ENCODE measurements at regions not wholly inside any gene's neighbourhood (a gene's known extent, or its start where the extent isn't known, plus 50 kb on each side); places are given as distances from the start of the nearest gene placed in this dataset.

DNA sequence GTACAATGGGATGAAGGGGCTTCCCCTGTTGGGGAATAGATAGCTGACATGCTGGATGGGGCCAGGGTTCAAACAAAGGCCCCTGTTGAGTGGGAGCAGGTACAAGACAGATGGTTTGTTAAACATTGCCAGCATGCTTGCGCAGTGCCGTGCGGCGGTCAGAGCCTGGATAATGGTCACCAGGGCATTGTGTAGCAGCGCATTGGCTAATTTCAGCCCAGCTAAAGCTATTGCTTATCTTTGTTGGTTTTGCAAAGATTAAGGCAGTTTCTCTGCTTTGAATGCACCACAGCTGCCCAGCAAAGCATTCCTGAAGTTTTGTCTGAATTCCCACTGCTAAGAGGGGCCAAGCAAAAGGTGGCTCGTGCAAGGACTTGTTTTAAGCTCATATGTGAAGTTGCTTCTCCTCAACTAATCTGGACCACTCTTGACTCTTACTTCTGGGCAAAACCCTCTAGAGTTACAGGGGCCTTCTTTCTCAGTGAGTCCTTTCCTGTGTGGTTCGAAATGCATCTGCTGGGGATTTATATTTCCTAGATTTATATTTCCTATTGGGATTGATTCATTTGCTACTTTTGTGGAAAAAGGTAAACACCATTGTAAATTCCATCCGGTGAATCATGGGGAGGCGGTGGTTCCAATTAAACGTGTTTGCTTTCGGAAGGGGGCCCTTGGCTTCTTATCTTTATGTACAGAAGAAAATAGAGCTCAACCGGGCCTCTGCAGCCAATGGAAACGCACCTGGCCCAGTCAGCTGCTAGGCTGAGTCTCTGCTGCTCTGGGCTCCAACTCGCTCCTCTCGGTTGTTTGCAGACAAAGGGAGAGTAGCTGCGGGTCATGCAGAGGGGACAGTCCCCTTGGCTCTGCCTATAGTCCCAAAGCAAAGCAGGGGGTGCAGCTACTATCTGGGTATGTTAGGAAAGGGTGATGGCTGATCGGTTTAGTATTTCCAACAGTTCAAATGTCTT is 72.1 kb downstream of the FOXA2 start:
- TF ChIP-seq, protein P1, sequence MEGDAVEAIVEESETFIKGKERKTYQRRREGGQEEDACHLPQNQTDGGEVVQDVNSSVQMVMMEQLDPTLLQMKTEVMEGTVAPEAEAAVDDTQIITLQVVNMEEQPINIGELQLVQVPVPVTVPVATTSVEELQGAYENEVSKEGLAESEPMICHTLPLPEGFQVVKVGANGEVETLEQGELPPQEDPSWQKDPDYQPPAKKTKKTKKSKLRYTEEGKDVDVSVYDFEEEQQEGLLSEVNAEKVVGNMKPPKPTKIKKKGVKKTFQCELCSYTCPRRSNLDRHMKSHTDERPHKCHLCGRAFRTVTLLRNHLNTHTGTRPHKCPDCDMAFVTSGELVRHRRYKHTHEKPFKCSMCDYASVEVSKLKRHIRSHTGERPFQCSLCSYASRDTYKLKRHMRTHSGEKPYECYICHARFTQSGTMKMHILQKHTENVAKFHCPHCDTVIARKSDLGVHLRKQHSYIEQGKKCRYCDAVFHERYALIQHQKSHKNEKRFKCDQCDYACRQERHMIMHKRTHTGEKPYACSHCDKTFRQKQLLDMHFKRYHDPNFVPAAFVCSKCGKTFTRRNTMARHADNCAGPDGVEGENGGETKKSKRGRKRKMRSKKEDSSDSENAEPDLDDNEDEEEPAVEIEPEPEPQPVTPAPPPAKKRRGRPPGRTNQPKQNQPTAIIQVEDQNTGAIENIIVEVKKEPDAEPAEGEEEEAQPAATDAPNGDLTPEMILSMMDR (IDR thresholded peaks at IDR 0.05; ENCODE audit: control extremely low read depth, extremely low read depth), result no peak
- 34 to 56% methylated on average over 17 of the region's 17 CpGs for WGBS, 2 donors
- H3K9ac ChIP-seq (ENCODE audit: insufficient read depth in 1 of 2, low read length in 2 of 2), result no peak overlapping the region
- DNase-seq, result peak; percentile 52 to 71 (median 57)
- peak; percentile 81 for ATAC-seq (ENCODE audit: insufficient read depth, low FRiP score)
- peaks cover 0 to 15% (median 0%) of the 10 kb centered on the region in 5 donors for H3K4me1 ChIP-seq (ENCODE audit: control insufficient read depth in 5 of 5, insufficient read depth in 5 of 5, low read length in 5 of 5)
- H3K27me3 ChIP-seq (ENCODE audit: control insufficient read depth in 3 of 3, insufficient read depth in 3 of 3, low read length in 2 of 3), result no peaks in the 10 kb centered on the region
- H3K9me3 ChIP-seq (ENCODE audit: control insufficient read depth in 4 of 4, insufficient read depth in 3 of 4, low read length in 3 of 4), result no peaks in the 10 kb centered on the region
- H3K27ac ChIP-seq (ENCODE audit: low read depth in 1 of 2, low read length in 1 of 2), result no peak overlapping the region
- H3K4me3 ChIP-seq, result no peak overlapping the region
- H3K36me3 ChIP-seq (ENCODE audit: control insufficient read depth in 4 of 4, insufficient read depth in 4 of 4, low read length in 4 of 4), result no peaks in the 10 kb centered on the region

DNA sequence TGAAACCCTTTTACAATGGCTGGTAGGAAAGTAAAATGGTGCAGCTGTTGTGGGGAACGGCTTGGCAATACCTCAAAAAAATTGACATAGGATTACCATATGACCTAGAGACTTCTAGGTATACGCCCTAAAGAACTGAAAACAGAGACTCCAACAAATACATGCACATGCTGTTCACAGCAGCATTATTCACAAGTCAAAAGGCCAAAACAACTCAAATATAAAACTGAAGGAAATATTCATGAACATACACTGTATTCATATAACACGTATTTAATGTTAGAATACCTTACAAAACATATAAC is 74.6 kb downstream of the FOXA2 start:
- TF ChIP-seq, protein P1 (IDR thresholded peaks at IDR 0.05; ENCODE audit: control extremely low read depth, extremely low read depth), result no peak
- Histone ChIP-seq H3K4me3 (no peak overlapping the region), H3K9me3 (ENCODE audit: control insufficient read depth in 4 of 4, insufficient read depth in 3 of 4, low read length in 3 of 4) (no peaks in the 10 kb centered on the region), H3K27ac (ENCODE audit: low read depth in 1 of 2, low read length in 1 of 2) (no peak overlapping the region), H3K4me1 (ENCODE audit: control insufficient read depth in 5 of 5, insufficient read depth in 5 of 5, low read length in 5 of 5) (peaks cover 0 to 15% (median 0%) of the 10 kb centered on the region in 5 donors), H3K36me3 (ENCODE audit: control insufficient read depth in 4 of 4, insufficient read depth in 4 of 4, low read length in 4 of 4) (no peaks in the 10 kb centered on the region), H3K9ac (ENCODE audit: insufficient read depth in 1 of 2, low read length in 2 of 2) (no peak overlapping the region), H3K27me3 (ENCODE audit: control insufficient read depth in 3 of 3, insufficient read depth in 3 of 3, low read length in 2 of 3) (no peaks in the 10 kb centered on the region)
- DNase-seq (no peak), ATAC-seq (ENCODE audit: insufficient read depth, low FRiP score) (no peak)
- WGBS, 2 donors, result 89 to 94% methylated on average over 3 of the region's 3 CpGs

DNA sequence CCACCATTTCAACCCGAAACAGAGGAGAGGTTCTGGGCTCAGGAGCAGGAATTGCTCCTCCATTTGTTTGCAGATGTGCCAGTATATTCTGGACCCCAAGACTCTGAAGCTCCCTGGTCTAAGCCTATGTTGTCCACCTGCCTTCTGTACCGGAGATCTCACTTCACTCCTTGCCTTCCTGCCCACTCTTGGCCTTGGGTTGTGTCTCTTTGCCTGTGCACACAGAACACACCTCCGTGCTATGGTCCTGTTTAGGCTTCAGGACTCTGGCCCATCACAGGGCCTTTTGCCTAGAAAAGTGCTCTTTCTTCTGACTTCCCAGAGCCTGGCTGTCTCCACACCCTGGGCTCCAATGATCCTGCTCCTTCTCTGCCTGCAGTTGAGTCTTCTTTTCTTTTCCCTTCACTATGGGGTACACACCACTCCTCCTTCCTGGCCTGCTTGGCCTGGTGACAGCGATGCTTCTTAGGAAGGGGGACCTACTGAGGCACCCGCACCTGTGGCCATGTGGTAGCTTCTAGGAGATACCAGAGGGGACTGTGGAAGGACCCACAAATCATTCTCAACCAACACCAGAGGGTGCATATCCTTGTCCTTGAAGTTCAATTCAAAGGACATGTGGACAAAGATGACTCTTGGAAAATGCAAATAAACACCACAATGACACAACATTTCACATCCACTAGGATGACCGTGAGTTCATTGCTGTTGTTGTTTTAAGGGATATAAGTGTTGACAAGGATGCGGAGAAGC is 75.1 kb downstream of the FOXA2 start:
- ATAC-seq (ENCODE audit: insufficient read depth, low FRiP score) (no peak), DNase-seq (no peak)
- H3K4me1 ChIP-seq (ENCODE audit: control insufficient read depth in 5 of 5, insufficient read depth in 5 of 5, low read length in 5 of 5), result peaks cover 0 to 15% (median 0%) of the 10 kb centered on the region in 5 donors
- no peak overlapping the region for H3K27ac ChIP-seq (ENCODE audit: low read depth in 1 of 2, low read length in 1 of 2)
- TF ChIP-seq, protein P1 (IDR thresholded peaks at IDR 0.05; ENCODE audit: control extremely low read depth, extremely low read depth), result no peak
- 91 to 93% methylated on average over 7 of the region's 7 CpGs for WGBS, 2 donors
- no peaks in the 10 kb centered on the region for H3K36me3 ChIP-seq (ENCODE audit: control insufficient read depth in 4 of 4, insufficient read depth in 4 of 4, low read length in 4 of 4)
- no peaks in the 10 kb centered on the region for H3K27me3 ChIP-seq (ENCODE audit: control insufficient read depth in 3 of 3, insufficient read depth in 3 of 3, low read length in 2 of 3)
- H3K4me3 ChIP-seq, result no peak overlapping the region
- no peak overlapping the region for H3K9ac ChIP-seq (ENCODE audit: insufficient read depth in 1 of 2, low read length in 2 of 2)
- H3K9me3 ChIP-seq (ENCODE audit: control insufficient read depth in 4 of 4, insufficient read depth in 3 of 4, low read length in 3 of 4), result no peaks in the 10 kb centered on the region
